Left lobe of liver (tissue), 2 donors: ENCODE measurements at regions not wholly inside any gene's neighbourhood (a gene's known extent, or its start where the extent isn't known, plus 50 kb on each side); places are given as distances from the start of the nearest gene placed in this dataset.
"Not testable (repeated sequence)": the region's sequence is repeated elsewhere in the genome, so short reads cannot be mapped to it uniquely, and the experiment has no call there.

Experiments
- ATAC-seq: fragments of 200-7000 bp; cut with Tn5 transposase; one replicate; pipeline ENCODE4 v1.9.1; 2020; ENCODE audit warnings: mild to moderate bottlenecking, moderate library complexity
- DNase-seq: peaks from one replicate; pipeline ENCODE4 v3.0.0-alpha.2; 2020; ENCODE audit warnings: low spot score
- donor health status: DM: no; HTN: no; CAD: no; lungs with moderate emphysema.
- donor health status: DM: no; HTN: yes; CAD: no.

GRCh38 chr12:34219046-34219770, 196.9 kb downstream of the ALG10 start:
- DNase-seq (no peak), ATAC-seq (no peak)

DNA sequence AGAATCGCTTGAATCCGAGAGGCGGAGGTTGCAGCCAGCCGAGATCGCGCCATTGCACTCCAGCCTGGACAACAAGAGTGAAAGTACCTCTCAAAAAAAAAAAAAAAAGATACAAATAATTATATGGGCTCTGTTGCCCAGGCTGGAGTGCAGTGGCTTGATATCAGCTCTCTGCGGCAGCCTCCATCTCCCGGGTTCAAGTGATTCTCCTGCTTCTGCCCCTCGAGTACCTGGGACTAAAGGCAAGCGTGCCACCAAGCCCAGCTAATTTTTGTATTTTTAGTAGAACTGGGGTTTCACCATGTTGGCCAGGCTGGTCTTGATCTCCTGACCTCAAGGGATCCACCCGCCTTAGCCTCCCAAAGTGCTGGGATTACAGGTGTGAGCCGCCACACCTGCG, 197.8 kb downstream of the ALG10 start:
- DNase-seq, ATAC-seq: not testable (repeated sequence)

- ATAC-seq (no peak), DNase-seq (no peak)
Measured at GRCh38 chr12:34223640-34224039, 201.3 kb downstream of the ALG10 start.

GRCh38 chr12:34226044-34226443, 203.7 kb downstream of the ALG10 start:
- not testable (repeated sequence) for ATAC-seq

GRCh38 chr12:34228046-34228445, 205.8 kb downstream of the ALG10 start:
- not testable (repeated sequence) for DNase-seq, ATAC-seq

More at GRCh38 chr12:34226044-34226443, 203.7 kb downstream of the ALG10 start:
- not testable (repeated sequence) for DNase-seq

- not testable (repeated sequence) for ATAC-seq, DNase-seq
Measured at GRCh38 chr12:34229033-34229432, 206.7 kb downstream of the ALG10 start.

GRCh38 chr12:34233618-34234017, 211.3 kb downstream of the ALG10 start:
- ATAC-seq, result no peak
- no peak for DNase-seq

DNA sequence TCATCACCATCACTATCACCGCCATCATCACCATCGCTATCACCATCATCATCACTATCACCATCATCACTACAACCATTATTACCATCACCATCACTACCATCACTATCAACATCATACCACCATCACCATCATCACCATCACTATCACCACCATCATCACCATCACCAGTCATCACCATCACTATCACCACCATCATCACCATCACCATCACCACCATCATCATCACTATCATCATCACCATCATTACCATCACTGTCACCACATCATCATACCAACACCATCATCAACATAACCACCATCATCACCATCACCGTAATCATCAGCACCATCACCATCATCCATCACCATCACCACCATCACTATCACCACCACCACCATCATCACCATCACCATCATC, 213.8 kb downstream of the ALG10 start:
- no peak for DNase-seq
- ATAC-seq, result no peak

DNA sequence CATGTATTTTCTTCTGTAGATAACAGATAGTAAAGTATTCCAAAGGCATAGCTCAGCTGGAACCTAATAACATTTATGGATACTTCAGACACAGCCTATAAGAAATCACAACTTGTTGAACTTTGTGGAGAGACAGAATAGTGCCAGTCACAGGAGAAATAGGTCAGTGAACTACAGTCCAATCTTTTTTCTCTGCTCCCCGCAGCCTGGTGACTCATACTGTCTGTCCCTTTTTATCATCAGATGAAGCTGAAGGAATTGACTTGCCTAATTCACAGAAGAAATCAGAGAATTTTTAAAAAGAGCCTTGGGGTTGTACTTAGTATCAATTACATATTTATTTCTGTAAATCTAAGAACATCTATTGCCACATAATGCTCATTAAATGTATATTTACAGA, 222.3 kb downstream of the ALG10 start:
- no peak for ATAC-seq
- no peak for DNase-seq

DNA sequence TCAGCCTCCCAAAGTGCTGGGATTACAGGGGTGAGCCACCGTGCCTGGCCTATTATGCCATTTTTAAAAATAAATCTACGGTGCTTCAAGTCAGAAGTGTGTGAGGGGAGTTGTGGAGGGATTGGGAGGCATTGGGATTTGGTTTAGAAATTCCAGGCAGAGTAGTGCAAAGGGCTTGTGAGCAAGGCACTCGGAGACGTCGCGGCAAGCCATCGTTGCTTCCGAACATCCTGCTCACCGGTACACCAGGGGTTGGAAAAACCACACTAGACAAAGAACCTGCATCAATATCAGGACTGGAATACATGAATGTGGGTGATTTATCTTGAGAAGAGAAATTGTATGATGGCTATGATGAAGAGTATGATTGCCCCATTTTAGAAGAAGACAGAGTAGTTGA, 227.0 kb downstream of the ALG10 start:
- no peak for ATAC-seq
- DNase-seq, result no peak

- ATAC-seq, DNase-seq: not testable (repeated sequence)
Measured at GRCh38 chr12:34251879-34252278, 229.6 kb downstream of the ALG10 start.

DNA sequence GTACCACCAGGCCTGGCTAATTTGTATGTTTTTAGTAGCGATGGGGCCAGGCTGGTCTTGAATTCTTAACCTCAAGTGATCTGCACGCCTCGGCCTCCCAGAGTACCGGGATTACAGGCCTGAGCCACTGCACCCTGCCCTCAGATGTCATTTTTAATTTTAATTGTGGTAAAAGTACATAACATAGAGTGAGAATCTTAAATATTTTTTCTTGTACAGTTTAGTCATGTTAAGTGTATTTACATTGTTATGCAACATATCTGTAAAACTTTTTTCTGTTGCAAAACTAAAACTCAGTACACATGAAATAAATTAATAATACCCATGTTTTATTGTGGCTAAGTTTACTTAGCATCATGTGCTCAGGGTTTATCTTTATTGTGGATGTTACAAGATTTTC, 231.4 kb downstream of the ALG10 start:
- ATAC-seq (no peak), DNase-seq (no peak)

GRCh38 chr12:34257093-34257492, 234.8 kb downstream of the ALG10 start:
- ATAC-seq, result no peak
- DNase-seq, result no peak

GRCh38 chr12:34262140-34262539, 239.8 kb downstream of the ALG10 start:
- DNase-seq, ATAC-seq: not testable (repeated sequence)

- ATAC-seq (no peak), DNase-seq (no peak)
Measured at GRCh38 chr12:34264110-34264509, 241.8 kb downstream of the ALG10 start.

DNA sequence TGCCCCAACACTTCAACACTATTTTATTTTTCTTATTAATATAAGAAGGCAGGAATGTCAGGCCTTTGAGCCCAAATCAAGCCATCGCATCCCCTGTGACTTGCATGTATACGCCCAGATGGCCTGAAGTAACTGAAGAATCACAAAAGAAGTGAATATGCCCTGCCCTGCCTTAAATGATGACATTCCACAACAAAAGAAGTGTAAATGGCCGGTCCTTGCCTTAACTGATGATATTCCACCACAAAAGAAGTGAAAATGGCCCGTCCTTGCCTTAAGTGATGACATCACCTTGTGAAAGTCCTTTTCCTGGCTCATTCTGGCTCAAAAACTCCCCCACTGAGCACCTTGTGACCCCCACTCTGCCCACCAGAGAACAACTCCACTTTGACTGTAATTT, 251.4 kb downstream of the ALG10 start:
- DNase-seq, result not testable (repeated sequence)

GRCh38 chr12:34275129-34275528, 252.8 kb downstream of the ALG10 start:
- ATAC-seq, result no peak
- peak; percentile 15 for DNase-seq

More for the DNA sequence above, 251.4 kb downstream of the ALG10 start:
- ATAC-seq, result not testable (repeated sequence)

GRCh38 chr12:34286483-34286882, 264.2 kb downstream of the ALG10 start:
- DNase-seq, result peak; percentile 29
- no peak for ATAC-seq

DNA sequence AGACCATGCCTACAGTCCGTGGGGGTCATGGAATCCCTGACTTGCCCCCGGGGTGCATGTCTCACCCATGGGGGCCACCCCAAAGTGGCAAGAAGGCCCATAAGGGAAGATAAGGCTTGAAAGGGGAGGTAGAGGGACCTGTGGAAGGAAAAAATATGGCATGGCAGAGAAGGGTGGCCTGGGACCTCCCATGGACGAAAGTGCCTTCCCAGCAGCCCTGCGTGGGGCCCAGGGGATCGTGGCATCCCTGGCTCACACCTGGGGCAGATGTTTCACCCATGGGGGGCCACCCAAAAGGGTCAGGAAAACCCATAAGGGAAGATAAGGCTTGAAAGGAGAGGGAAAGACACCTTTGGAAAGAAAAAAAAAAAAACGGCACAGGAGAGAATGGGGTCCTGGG, 264.6 kb downstream of the ALG10 start:
- no peak for ATAC-seq
- peak; percentile 15 for DNase-seq

DNA sequence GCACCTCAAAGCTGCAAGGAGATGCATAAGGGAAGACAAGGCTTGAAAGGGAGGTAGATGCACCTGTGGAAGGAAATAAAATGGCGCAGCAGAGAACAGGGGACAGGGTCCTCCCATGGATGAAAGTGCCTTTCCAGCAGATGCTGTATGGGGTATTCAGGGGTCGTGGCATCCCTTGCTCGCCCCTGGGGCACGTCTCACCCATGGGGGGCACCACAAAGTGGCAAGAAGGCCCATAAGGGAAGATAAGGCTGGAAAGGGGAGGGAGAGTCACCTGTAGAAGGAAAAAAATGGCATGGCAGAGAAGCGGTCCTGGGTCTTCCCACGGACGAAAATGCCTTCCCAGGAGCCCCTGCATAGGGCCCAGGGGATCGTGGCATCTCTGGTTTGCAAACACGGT, 265.1 kb downstream of the ALG10 start:
- DNase-seq (peak; percentile 28), ATAC-seq (no peak)

- DNase-seq (peak; percentile 22), ATAC-seq (no peak)
Measured at GRCh38 chr12:34287986-34288962, 266.0 kb downstream of the ALG10 start.

DNA sequence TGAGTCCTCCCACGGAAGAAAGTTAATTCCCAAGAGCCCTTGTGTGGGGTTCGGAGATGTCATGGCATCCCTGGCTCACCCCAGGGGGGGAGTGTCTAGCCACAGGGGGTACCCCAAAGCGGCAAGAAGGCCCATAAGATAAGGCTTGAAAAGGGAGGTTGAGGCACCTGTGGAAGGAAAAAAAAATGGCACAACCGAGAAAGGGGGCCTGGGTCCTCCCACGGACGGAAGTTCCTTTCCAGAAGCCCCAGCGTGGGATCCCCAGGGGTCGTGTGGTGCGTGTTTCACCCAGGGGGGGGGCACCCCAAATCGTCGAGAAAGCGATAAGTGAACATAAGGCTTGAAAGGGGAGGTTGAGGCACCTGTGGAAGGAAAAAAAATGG, 266.7 kb downstream of the ALG10 start:
- DNase-seq (peak; percentile 11), ATAC-seq (no peak)
